Epithelial cell of esophagus (primary cell): ENCODE measurements at regions not wholly inside any gene's neighbourhood (a gene's known extent, or its start where the extent isn't known, plus 50 kb on each side); places are given as distances from the start of the nearest gene placed in this dataset.
"Not testable (repeated sequence)": the region's sequence is repeated elsewhere in the genome, so short reads cannot be mapped to it uniquely, and the experiment has no call there.

Source experiments
- DNase-seq: peaks from one replicate; pipeline ENCODE4 v3.0.0; 2010; ENCODE audit warnings: low read depth
- H3K4me3 ChIP-seq: 2 replicates; pipeline ENCODE4 v1.5.1; 2011; ENCODE audit warnings: mild to moderate bottlenecking, low read length, control low read depth
- CTCF ChIP-seq: IDR thresholded peaks from 2 replicates; pipeline ENCODE4 v1.5.1; 2011; ENCODE audit warnings: low read depth, mild to moderate bottlenecking, low read length, control low read depth, inconsistent platforms; ENCODE audit not compliant: insufficient read depth; ENCODE audit errors: missing control alignments

- H3K4me3 ChIP-seq, result no peak overlapping the region
- no peak for TF ChIP-seq CTCF
- DNase-seq, result no peak
Measured at GRCh38 chr4:110869862-110870572, 247.1 kb upstream of the PITX2 start.

GRCh38 chr4:110876214-110876613, 253.3 kb upstream of the PITX2 start:
- DNase-seq, H3K4me3 ChIP-seq: not testable (repeated sequence)

GRCh38 chr4:110876866-110877265, 254.0 kb upstream of the PITX2 start:
- DNase-seq, result no peak
- no peak for TF ChIP-seq CTCF
- H3K4me3 ChIP-seq, result no peak overlapping the region

DNA sequence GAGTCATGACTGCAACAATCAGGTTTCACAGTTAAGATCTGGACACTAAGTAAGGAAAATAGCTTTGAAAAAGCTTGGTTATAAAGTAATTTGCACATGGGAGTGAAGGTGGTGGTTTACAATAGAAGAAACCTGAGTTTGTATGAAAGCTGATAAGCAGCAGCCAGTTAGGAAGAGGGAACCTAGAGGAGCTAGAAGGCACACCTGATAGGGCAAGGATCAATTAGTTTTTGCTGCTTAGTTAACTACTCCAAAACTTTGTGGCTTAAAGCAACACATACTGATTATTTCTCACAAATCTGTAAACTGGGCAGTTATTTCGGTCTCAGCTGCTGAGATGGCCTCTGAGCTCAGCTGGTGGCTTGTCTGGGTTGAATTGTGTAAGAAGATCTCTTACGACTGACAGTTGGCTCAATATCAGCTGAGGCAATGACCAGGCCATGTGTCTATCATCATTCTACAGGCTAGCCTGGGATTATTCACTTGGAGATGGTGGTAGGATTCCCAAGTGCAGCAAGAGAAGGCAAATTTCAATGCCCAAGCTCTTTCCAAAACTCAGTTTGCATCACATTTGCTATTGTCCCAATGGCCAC, 255.0 kb upstream of the PITX2 start:
- DNase-seq, result no peak
- no peak overlapping the region for H3K4me3 ChIP-seq
- TF ChIP-seq CTCF, result no peak

DNA sequence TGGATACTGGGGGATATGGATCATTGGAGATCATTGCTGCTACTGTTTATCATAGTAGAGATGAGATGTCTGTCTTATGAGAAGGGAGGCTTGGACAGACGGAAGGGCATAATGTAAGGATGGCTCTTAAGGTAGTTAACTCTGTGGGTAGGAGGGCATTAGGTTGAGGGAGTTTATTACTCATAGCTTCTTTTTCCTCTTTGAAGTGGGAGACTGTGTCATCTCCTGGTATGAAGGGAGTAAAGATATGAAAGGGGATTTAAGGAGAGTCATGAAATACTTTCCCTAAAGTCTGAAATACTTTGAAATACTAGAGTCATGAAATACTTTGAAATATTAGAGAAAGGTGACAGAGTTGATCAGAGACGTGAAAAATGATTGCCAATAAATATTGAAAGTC, 255.5 kb upstream of the PITX2 start:
- TF ChIP-seq CTCF, result no peak
- DNase-seq, result no peak
- no peak overlapping the region for H3K4me3 ChIP-seq

DNA sequence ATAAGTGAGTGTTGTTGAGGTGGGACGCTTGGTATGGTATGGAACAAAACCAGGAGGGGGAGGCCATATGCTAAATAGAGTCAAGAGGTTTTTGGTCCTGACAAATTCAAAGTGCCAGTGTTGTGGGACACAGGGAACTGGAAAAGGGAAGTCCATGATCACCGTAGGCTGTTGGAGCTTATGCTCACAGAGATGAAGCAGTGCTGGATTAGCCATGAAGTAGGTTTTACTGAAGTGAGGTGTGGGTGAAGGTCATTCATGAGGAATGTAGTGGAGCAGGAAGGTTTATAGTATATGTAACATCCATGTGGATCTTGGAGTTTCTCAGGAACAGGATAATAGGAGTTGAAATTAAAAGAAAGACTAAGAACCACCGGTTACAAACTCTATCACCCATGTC, 256.1 kb upstream of the PITX2 start:
- H3K4me3 ChIP-seq, result no peak overlapping the region
- DNase-seq, result peak; percentile 50
- TF ChIP-seq CTCF, result no peak

DNA sequence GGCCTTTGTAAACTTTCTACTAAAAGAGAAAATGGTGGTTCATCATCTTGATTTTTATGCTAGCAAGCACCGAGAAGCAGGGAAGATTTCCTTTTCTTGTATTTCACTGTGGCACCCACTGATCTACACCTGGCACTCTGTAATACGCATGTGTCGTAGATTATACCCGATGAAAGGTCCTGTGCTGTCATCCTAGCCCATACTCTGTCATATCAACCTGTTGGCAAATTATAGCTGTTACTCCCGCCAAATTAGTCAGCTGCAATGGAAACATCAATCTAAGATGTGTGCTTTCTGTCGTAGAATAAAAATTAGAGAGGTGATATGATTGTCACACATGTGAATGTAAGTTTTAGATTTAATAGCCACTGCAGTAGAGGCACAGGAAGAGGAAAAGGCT, 263.4 kb upstream of the PITX2 start:
- TF ChIP-seq CTCF, result no peak
- DNase-seq, result no peak

More for the DNA sequence above, 263.4 kb upstream of the PITX2 start:
- no peak overlapping the region for H3K4me3 ChIP-seq
